Skeletal muscle tissue (tissue), 3 donors: ENCODE measurements at regions not wholly inside any gene's neighbourhood (a gene's known extent, or its start where the extent isn't known, plus 50 kb on each side); places are given as distances from the start of the nearest gene placed in this dataset.

Source experiments
- H3K27ac ChIP-seq: one replicate; pipeline ENCODE4 v1.7.0; 2013; ENCODE audit warnings: mild to moderate bottlenecking, low read depth, low read length, inconsistent platforms
- H3K27me3 ChIP-seq, 3 donors: one replicate each; pipeline ENCODE4 v1.7.0; 2013; ENCODE audit warnings: low read length in 3 of 3; ENCODE audit not compliant: control insufficient read depth in 3 of 3, insufficient read depth in 3 of 3
- H3K36me3 ChIP-seq, 3 donors: one replicate each; pipeline ENCODE4 v1.7.0; 2013; ENCODE audit warnings: low read length in 3 of 3; ENCODE audit not compliant: control insufficient read depth in 3 of 3, insufficient read depth in 3 of 3
- H3K4me1 ChIP-seq, 3 donors: one replicate each; pipeline ENCODE4 v1.7.0; 2013; ENCODE audit warnings: low read length in 3 of 3, mild to moderate bottlenecking in 3 of 3; ENCODE audit not compliant: control insufficient read depth in 3 of 3, insufficient read depth in 3 of 3
- H3K4me3 ChIP-seq, 3 donors: one replicate each; pipeline ENCODE4 v1.7.0; 2013; ENCODE audit warnings: low read length in 3 of 3
- H3K9ac ChIP-seq, 3 donors: one replicate each; pipeline ENCODE4 v1.7.0; 2013; ENCODE audit warnings: low read length in 3 of 3, mild to moderate bottlenecking in 3 of 3, moderate library complexity in 2 of 3, low read depth in 1 of 3
- H3K9me3 ChIP-seq, 3 donors: one replicate each; pipeline ENCODE4 v1.7.0; 2013; ENCODE audit warnings: low read length in 3 of 3; ENCODE audit not compliant: control insufficient read depth in 3 of 3
- donor health status: Osteomylitis.

DNA sequence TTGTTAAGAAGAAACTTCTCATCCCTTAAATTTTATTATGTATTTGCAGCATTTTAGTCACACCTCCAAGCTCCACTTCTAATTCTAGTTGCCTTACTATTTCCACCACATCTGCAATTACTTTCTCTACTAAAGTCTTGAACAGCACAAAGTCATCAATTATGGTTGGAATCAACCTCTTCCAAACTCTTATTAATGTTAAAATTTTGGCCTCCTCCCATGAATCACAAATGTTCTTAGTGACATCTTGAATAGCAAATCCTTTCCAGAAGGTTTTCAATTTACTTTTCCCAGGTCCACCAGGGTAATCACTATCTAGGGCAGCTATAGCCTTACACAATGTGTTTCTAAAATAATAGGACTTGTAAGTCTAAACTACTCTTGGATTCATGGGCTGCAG, 126.3 kb upstream of the POM121L12 start:
- Histone ChIP-seq H3K4me3 (no peak overlapping the region), H3K9me3 (no peaks in the 10 kb centered on the region), H3K9ac (no peak overlapping the region), H3K27ac (no peak overlapping the region), H3K36me3 (no peaks in the 10 kb centered on the region), H3K4me1 (no peaks in the 10 kb centered on the region), H3K27me3 (no peaks in the 10 kb centered on the region)

- Histone ChIP-seq H3K36me3 (no peaks in the 10 kb centered on the region), H3K27me3 (no peaks in the 10 kb centered on the region), H3K4me3 (no peak overlapping the region), H3K9me3 (no peaks in the 10 kb centered on the region), H3K4me1 (no peaks in the 10 kb centered on the region), H3K9ac (no peak overlapping the region), H3K27ac (no peak overlapping the region)
Measured at GRCh38 chr7:52897713-52898112, 137.7 kb upstream of the POM121L12 start.

- no peaks in the 10 kb centered on the region for H3K27me3 ChIP-seq
- no peak overlapping the region for H3K4me3 ChIP-seq
- no peak overlapping the region for H3K9ac ChIP-seq
- H3K36me3 ChIP-seq = no peaks in the 10 kb centered on the region
- H3K27ac ChIP-seq = no peak overlapping the region
- H3K4me1 ChIP-seq = no peaks in the 10 kb centered on the region
- no peaks in the 10 kb centered on the region for H3K9me3 ChIP-seq
Measured at GRCh38 chr7:52897288-52897687, 138.1 kb upstream of the POM121L12 start.

DNA sequence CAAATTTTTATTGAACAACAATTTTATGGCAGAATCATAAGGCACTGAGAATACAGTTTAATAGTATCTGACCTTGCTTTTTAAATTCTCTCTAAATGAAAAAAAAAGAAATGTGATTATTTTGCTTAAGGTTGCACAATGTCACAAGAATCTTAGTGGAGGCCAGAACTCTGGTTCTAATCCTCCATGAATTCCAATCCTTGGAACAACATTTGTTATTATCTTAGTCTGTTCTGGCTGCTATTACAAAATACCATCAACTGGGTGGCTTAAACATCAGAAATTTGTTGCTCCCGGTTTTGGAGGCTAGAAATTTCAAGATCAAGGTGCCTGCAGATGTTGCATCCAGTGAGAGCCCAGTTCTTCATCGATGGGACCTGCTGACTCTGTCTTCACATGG, 158.2 kb upstream of the POM121L12 start:
- H3K9me3 ChIP-seq = peaks cover 0 to 3% (median 2%) of the 10 kb centered on the region in 3 donors
- H3K27ac ChIP-seq = no peak overlapping the region
- H3K27me3 ChIP-seq = no peaks in the 10 kb centered on the region
- H3K4me3 ChIP-seq = no peak overlapping the region
- H3K4me1 ChIP-seq = no peaks in the 10 kb centered on the region
- H3K36me3 ChIP-seq = no peaks in the 10 kb centered on the region
- no peak overlapping the region for H3K9ac ChIP-seq

GRCh38 chr7:52876402-52876801, 159.0 kb upstream of the POM121L12 start:
- H3K4me1 ChIP-seq = no peaks in the 10 kb centered on the region
- peaks cover 0 to 3% (median 2%) of the 10 kb centered on the region in 3 donors for H3K9me3 ChIP-seq

DNA sequence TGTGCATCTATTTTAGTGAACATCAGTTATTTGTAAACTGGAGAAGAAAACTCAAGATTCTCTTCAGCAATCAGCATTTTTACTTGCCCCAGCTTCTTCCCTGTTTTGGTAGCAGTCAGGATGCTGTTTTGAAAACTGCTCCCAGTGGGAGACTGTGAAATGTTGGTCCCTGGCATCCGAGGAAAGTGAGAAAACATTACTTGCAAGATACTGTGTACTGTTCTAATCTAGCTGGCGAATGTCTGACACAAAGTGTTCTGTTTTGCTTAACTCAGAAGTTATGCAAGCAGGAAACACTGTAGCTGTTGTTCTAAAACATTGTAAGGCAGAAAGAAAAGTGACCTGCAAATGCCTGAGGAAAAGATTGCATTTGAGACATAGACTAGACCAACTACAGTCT, 171.8 kb upstream of the POM121L12 start:
- Histone ChIP-seq H3K36me3 (no peaks in the 10 kb centered on the region), H3K4me3 (no peak overlapping the region), H3K27ac (no peak overlapping the region), H3K9me3 (peaks cover 0 to 15% (median 0%) of the 10 kb centered on the region in 3 donors), H3K4me1 (no peaks in the 10 kb centered on the region), H3K27me3 (no peaks in the 10 kb centered on the region), H3K9ac (no peak overlapping the region)

More at GRCh38 chr7:52876402-52876801, 159.0 kb upstream of the POM121L12 start:
- H3K27me3 ChIP-seq = no peaks in the 10 kb centered on the region
- no peak overlapping the region for H3K9ac ChIP-seq
- no peaks in the 10 kb centered on the region for H3K36me3 ChIP-seq
- H3K27ac ChIP-seq = no peak overlapping the region
- H3K4me3 ChIP-seq = no peak overlapping the region

- Histone ChIP-seq H3K9ac (no peak overlapping the region), H3K4me3 (no peak overlapping the region), H3K27me3 (no peaks in the 10 kb centered on the region), H3K4me1 (no peaks in the 10 kb centered on the region), H3K9me3 (peaks cover 0 to 15% (median 0%) of the 10 kb centered on the region in 3 donors), H3K27ac (no peak overlapping the region), H3K36me3 (no peaks in the 10 kb centered on the region)
Measured at GRCh38 chr7:52862321-52862720, 173.1 kb upstream of the POM121L12 start.

DNA sequence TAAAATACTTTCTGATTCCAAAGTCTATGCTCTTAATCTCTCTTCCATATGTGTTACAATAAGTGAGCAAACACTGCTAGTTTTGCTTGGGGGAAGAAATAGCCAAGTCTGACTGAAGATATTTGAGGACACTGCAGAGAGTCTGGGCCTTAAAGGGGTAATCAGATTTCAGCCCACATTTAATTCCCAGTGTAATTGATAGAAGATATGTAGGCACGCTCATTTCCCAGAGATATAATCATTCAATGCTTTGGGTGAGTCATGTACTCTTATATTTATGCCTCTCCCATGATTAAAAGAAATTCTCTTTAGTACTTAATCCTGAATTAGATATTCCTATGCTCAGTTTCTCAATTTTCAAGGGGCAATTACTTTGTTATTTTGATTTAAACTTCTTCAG, 178.1 kb upstream of the POM121L12 start:
- Histone ChIP-seq H3K4me3 (no peak overlapping the region), H3K27me3 (no peaks in the 10 kb centered on the region), H3K27ac (no peak overlapping the region), H3K4me1 (no peaks in the 10 kb centered on the region), H3K9me3 (no peaks in the 10 kb centered on the region), H3K36me3 (no peaks in the 10 kb centered on the region), H3K9ac (no peak overlapping the region)

- no peak overlapping the region for H3K27ac ChIP-seq
- H3K9ac ChIP-seq = no peak overlapping the region
- no peaks in the 10 kb centered on the region for H3K9me3 ChIP-seq
- no peak overlapping the region for H3K4me3 ChIP-seq
- no peaks in the 10 kb centered on the region for H3K27me3 ChIP-seq
- no peaks in the 10 kb centered on the region for H3K36me3 ChIP-seq
- H3K4me1 ChIP-seq = no peaks in the 10 kb centered on the region
Measured at GRCh38 chr7:52854681-52855080, 180.8 kb upstream of the POM121L12 start.

DNA sequence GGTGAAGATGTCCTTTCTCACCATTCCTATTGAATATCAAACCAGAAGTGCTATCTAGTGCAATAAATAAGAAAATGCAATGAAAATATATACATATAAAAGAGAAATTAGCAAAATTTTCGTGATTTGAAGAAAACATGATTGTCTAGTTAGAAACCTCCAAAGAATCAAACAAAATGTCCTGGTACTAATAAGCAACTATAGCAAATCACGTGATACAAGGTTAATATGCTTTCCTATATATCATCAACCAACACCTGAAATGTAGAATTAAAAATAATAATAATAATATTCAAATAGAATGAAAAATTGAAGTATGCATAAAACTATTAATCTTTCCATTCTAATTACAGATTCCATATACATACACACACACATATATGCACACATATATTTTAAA, 183.9 kb upstream of the POM121L12 start:
- no peak overlapping the region for H3K9ac ChIP-seq
- H3K9me3 ChIP-seq = peaks cover 0 to 2% (median 0%) of the 10 kb centered on the region in 3 donors
- H3K4me3 ChIP-seq = no peak overlapping the region
- no peaks in the 10 kb centered on the region for H3K4me1 ChIP-seq
- H3K27me3 ChIP-seq = no peaks in the 10 kb centered on the region
- H3K36me3 ChIP-seq = no peaks in the 10 kb centered on the region
- no peak overlapping the region for H3K27ac ChIP-seq

DNA sequence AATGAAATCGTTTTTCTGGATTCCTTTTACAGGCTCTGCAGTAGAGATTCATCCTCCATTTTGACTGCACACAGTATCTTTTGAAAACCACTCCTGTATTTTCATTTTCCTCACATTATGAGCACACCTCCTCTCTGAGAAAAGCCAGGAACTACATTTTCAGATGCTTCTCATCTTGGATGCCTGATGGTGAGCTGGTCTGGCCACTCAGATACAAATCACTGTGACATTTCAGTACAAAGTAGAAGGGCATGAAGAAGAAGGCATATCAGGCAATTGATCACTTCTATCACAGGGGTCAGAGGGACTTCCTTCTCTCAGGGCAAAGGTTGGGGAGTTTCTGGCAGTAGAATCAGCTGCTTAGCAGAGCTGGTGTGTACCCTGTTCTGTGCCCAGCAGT, 192.0 kb upstream of the POM121L12 start:
- Histone ChIP-seq H3K4me3 (no peak overlapping the region), H3K36me3 (no peaks in the 10 kb centered on the region), H3K4me1 (no peaks in the 10 kb centered on the region), H3K9ac (no peak overlapping the region), H3K9me3 (peaks cover 0 to 2% (median 0%) of the 10 kb centered on the region in 3 donors), H3K27me3 (no peaks in the 10 kb centered on the region), H3K27ac (no peak overlapping the region)
